KMS-11 (cell line): ENCODE measurements at regions not wholly inside any gene's neighbourhood (a gene's known extent, or its start where the extent isn't known, plus 50 kb on each side); places are given as distances from the start of the nearest gene placed in this dataset.
"Not testable (repeated sequence)": the region's sequence is repeated elsewhere in the genome, so short reads cannot be mapped to it uniquely, and the experiment has no call there.

Experiments used
- H2AFZ ChIP-seq: fragments of 200-600 bp; sonication (generic); 2 replicates; pipeline ENCODE4 v1.6.1; 2016; ENCODE audit warnings: antibody characterized with exemption, mixed run types, low read depth
- H3K27ac ChIP-seq: fragments of 200-600 bp; sonication (generic); 2 replicates; pipeline ENCODE4 v1.6.1; 2016; ENCODE audit warnings: mild to moderate bottlenecking, mixed run types
- H3K27me3 ChIP-seq: fragments of 200-600 bp; sonication (generic); 2 replicates; pipeline ENCODE4 v1.6.1; 2017; ENCODE audit warnings: mild to moderate bottlenecking, low read depth, mixed run types, moderate library complexity; ENCODE audit not compliant: insufficient read depth
- H3K36me3 ChIP-seq: fragments of 200-600 bp; sonication (generic); 2 replicates; pipeline ENCODE4 v1.6.1; 2017; ENCODE audit warnings: mild to moderate bottlenecking, mixed run types; ENCODE audit not compliant: insufficient read depth
- H3K4me1 ChIP-seq: fragments of 200-600 bp; sonication (generic); 2 replicates; pipeline ENCODE4 v1.6.1; 2016; ENCODE audit warnings: mild to moderate bottlenecking, low read depth, mixed run types; ENCODE audit not compliant: poor library complexity, severe bottlenecking
- H3K4me2 ChIP-seq: fragments of 200-600 bp; sonication (generic); 2 replicates; pipeline ENCODE4 v1.7.0; 2016; ENCODE audit warnings: mild to moderate bottlenecking, mixed run types
- H3K4me3 ChIP-seq: fragments of 200-600 bp; sonication (generic); IDR thresholded peaks from 2 replicates; pipeline ENCODE4 v1.6.1; 2017; ENCODE audit warnings: low read depth, low read length, mixed read lengths; ENCODE audit not compliant: insufficient read depth
- H3K79me2 ChIP-seq: fragments of 200-600 bp; sonication (generic); 2 replicates; pipeline ENCODE4 v1.6.1; 2016; ENCODE audit warnings: low read depth, mixed run types; ENCODE audit not compliant: insufficient read depth
- H3K9ac ChIP-seq: fragments of 200-600 bp; sonication (generic); 2 replicates; pipeline ENCODE4 v1.6.1; 2016; ENCODE audit warnings: mild to moderate bottlenecking, mixed run types
- H4K20me1 ChIP-seq: fragments of 200-600 bp; sonication (generic); 2 replicates; pipeline ENCODE4 v1.6.1; 2016; ENCODE audit warnings: mild to moderate bottlenecking, mixed run types; ENCODE audit not compliant: insufficient read depth
- TF ChIP-seq, protein P1 (sequence below): fragments of 200-600 bp; sonication (generic); conservative IDR thresholded peaks from 2 replicates; pipeline ENCODE4 v1.6.1; 2017; ENCODE audit warnings: low read depth, mild to moderate bottlenecking, antibody characterized with exemption, low read length, moderate library complexity, mixed read lengths

DNA sequence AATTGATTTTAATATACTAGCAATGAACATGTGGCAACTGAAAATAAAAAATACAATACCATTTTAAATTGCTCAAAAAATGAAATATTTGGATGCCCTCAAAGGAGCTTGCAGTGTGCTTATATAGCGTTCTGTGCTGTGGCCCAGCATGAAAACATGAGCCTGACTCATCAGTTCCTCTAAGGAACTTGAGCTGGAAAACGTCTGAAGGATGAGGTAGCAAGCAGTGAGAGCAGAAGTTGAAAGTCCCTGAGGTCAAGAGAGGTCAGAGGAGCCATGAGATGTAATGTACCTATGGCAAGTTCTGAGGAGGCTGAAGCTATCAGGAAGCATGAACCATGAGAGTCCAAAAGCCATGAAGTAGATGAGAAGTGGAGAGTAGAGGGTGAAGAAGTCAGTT, 59.7 kb downstream of the HMGB3 start:
- Histone ChIP-seq H3K79me2 (no peaks in the 10 kb centered on the region), H2AFZ (no peak overlapping the region), H3K9ac (no peak overlapping the region), H3K4me2 (no peak overlapping the region), H3K27ac (no peak overlapping the region), H3K36me3 (no peaks in the 10 kb centered on the region), H3K4me3 (no peak overlapping the region), H4K20me1 (no peaks in the 10 kb centered on the region), H3K4me1 (no peaks in the 10 kb centered on the region), H3K27me3 (no peaks in the 10 kb centered on the region)
- TF ChIP-seq, protein P1, sequence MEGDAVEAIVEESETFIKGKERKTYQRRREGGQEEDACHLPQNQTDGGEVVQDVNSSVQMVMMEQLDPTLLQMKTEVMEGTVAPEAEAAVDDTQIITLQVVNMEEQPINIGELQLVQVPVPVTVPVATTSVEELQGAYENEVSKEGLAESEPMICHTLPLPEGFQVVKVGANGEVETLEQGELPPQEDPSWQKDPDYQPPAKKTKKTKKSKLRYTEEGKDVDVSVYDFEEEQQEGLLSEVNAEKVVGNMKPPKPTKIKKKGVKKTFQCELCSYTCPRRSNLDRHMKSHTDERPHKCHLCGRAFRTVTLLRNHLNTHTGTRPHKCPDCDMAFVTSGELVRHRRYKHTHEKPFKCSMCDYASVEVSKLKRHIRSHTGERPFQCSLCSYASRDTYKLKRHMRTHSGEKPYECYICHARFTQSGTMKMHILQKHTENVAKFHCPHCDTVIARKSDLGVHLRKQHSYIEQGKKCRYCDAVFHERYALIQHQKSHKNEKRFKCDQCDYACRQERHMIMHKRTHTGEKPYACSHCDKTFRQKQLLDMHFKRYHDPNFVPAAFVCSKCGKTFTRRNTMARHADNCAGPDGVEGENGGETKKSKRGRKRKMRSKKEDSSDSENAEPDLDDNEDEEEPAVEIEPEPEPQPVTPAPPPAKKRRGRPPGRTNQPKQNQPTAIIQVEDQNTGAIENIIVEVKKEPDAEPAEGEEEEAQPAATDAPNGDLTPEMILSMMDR = no peak

- H3K27ac ChIP-seq, H4K20me1 ChIP-seq, H3K79me2 ChIP-seq, H3K9ac ChIP-seq, H3K36me3 ChIP-seq, H2AFZ ChIP-seq, H3K4me2 ChIP-seq, H3K27me3 ChIP-seq, H3K4me3 ChIP-seq, H3K4me1 ChIP-seq: not testable (repeated sequence)
Observed at GRCh38 chrX:151066373-151066772, 83.2 kb downstream of the HMGB3 start.

- no peak overlapping the region for H3K9ac ChIP-seq
- H3K4me3 ChIP-seq = no peak overlapping the region
Observed at GRCh38 chrX:151073767-151074166, 90.6 kb downstream of the HMGB3 start.

GRCh38 chrX:151081016-151081415, 95.4 kb upstream of the GPR50 start:
- Histone ChIP-seq H3K27me3 (no peaks in the 10 kb centered on the region), H3K4me3 (no peak overlapping the region), H3K36me3 (no peaks in the 10 kb centered on the region), H3K27ac (no peak overlapping the region), H3K79me2 (no peaks in the 10 kb centered on the region), H4K20me1 (no peaks in the 10 kb centered on the region), H2AFZ (no peak overlapping the region), H3K4me2 (no peak overlapping the region), H3K4me1 (no peaks in the 10 kb centered on the region), H3K9ac (no peak overlapping the region)
- TF ChIP-seq, protein P1 = no peak

More at GRCh38 chrX:151073767-151074166, 90.6 kb downstream of the HMGB3 start:
- TF ChIP-seq, protein P1 = no peak
- no peak overlapping the region for H3K27ac ChIP-seq
- no peaks in the 10 kb centered on the region for H4K20me1 ChIP-seq
- H3K36me3 ChIP-seq = no peaks in the 10 kb centered on the region
- no peaks in the 10 kb centered on the region for H3K27me3 ChIP-seq
- no peak overlapping the region for H3K4me2 ChIP-seq
- no peaks in the 10 kb centered on the region for H3K4me1 ChIP-seq
- H3K79me2 ChIP-seq = no peaks in the 10 kb centered on the region
- no peak overlapping the region for H2AFZ ChIP-seq

GRCh38 chrX:151082077-151082948, 94.1 kb upstream of the GPR50 start:
- no peaks in the 10 kb centered on the region for H3K36me3 ChIP-seq
- peak overlapping the region; percentile 31; the same call in 1 of the 2 replicates for H3K4me2 ChIP-seq
- peak overlapping the region; percentile 66; the same call in 1 of the 2 replicates for H2AFZ ChIP-seq
- H3K4me1 ChIP-seq = no peaks in the 10 kb centered on the region
- H3K79me2 ChIP-seq = no peaks in the 10 kb centered on the region
- H3K4me3 ChIP-seq = no peak overlapping the region
- TF ChIP-seq, protein P1 = peak; percentile 77
- no peaks in the 10 kb centered on the region for H3K27me3 ChIP-seq
- H4K20me1 ChIP-seq = no peaks in the 10 kb centered on the region
- H3K9ac ChIP-seq = peak overlapping the region; percentile 31; the same call in 1 of the 2 replicates
- no peak overlapping the region for H3K27ac ChIP-seq
